SK-N-SH (cell line): ENCODE measurements at regions not wholly inside any gene's neighbourhood (a gene's known extent, or its start where the extent isn't known, plus 50 kb on each side); places are given as distances from the start of the nearest gene placed in this dataset.

ENCODE experiments used
- CTCF ChIA-PET: fragments of 300-600, 350-600 bp; formaldehyde crosslinking; extraction: SDS; loops from one replicate; lab custom pipeline; 2021; lab: Yijun Ruan, JAX
- POLR2A ChIA-PET: fragments of 350-600 bp; sonication (Branson Sonifier 250); formaldehyde crosslinking; extraction: SDS; loops from one replicate; lab custom pipeline; 2020; ENCODE audit warnings: antibody characterized with exemption, inconsistent platforms; lab: Yijun Ruan, JAX
- DNase-seq: peaks from one replicate; pipeline ENCODE4 v3.0.0; 2012
- H2AFZ ChIP-seq: fragments of 200-600 bp; sonication (generic); 2 replicates; pipeline ENCODE4 v1.8.1; 2016; ENCODE audit warnings: antibody characterized with exemption, mild to moderate bottlenecking, low read depth
- H3F3A ChIP-seq: fragments of 200-600 bp; sonication (generic); replicated peaks from 2 replicates; pipeline ENCODE3; 2016; ENCODE audit warnings: antibody characterized with exemption, mild to moderate bottlenecking; ENCODE audit not compliant: insufficient read depth
- H3K27ac ChIP-seq, 2 experiments: fragments of 200-500 bp in 1 of 2; fragments of 200-600 bp in 1 of 2; sonication (Bioruptor generic) in 1 of 2; sonication (generic), shearing (Covaris generic) in 1 of 2; 2 replicates each; pipeline versions ENCODE4 v1.5.1 to v1.6.1; 2014 to 2016; ENCODE audit warnings: low read depth in 2 of 2, inconsistent platforms in 1 of 2, low read length in 1 of 2, mild to moderate bottlenecking in 1 of 2, mixed read lengths in 1 of 2
- H3K27me3 ChIP-seq: fragments of 200-600 bp; sonication (generic), shearing (Covaris generic); 2 replicates; pipeline ENCODE4 v1.6.1; 2016; ENCODE audit warnings: mixed run types; ENCODE audit not compliant: insufficient read depth
- H3K36me3 ChIP-seq, 2 experiments: fragments of 200-500 bp in 1 of 2; fragments of 200-600 bp in 1 of 2; sonication (Bioruptor generic) in 1 of 2; sonication (generic) in 1 of 2; replicated peaks in 1 of 2; 2 replicates each; pipeline versions ENCODE3 to v1.5.1; 2014 to 2016; ENCODE audit warnings: low read length in 1 of 2, mild to moderate bottlenecking in 1 of 2; ENCODE audit not compliant: insufficient read depth in 2 of 2, control insufficient read depth in 1 of 2
- H3K4me1 ChIP-seq, 2 experiments: fragments of 200-500 bp in 1 of 2; fragments of 200-600 bp in 1 of 2; sonication (Bioruptor generic) in 1 of 2; sonication (generic), shearing (Covaris generic) in 1 of 2; 2 replicates each; pipeline versions ENCODE4 v1.5.1 to v1.6.1; 2014 to 2016; ENCODE audit warnings: low read depth in 1 of 2, low read length in 1 of 2, mixed run types in 1 of 2; ENCODE audit not compliant: insufficient read depth in 2 of 2, control insufficient read depth in 1 of 2
- H3K4me2 ChIP-seq: fragments of 200-600 bp; sonication (generic), shearing (Covaris generic); 2 replicates; pipeline ENCODE4 v1.6.1; 2017; ENCODE audit warnings: mixed run types
- H3K4me3 ChIP-seq, 2 experiments: fragments of 200-500 bp in 1 of 2; fragments of 200-600 bp in 1 of 2; sonication (Bioruptor generic) in 1 of 2; sonication (generic), shearing (Covaris generic) in 1 of 2; 2 replicates each; pipeline versions ENCODE4 v1.5.1 to v1.8.1; 2014 to 2016; ENCODE audit warnings: low read depth in 2 of 2, inconsistent platforms in 1 of 2, low read length in 1 of 2, mild to moderate bottlenecking in 1 of 2, mixed read lengths in 1 of 2, moderate library complexity in 1 of 2
- H3K79me2 ChIP-seq: fragments of 200-600 bp; sonication (generic); 2 replicates; pipeline ENCODE4 v1.8.1; 2017; ENCODE audit warnings: mild to moderate bottlenecking; ENCODE audit not compliant: insufficient read depth
- H3K9ac ChIP-seq: fragments of 200-600 bp; sonication (generic); 2 replicates; pipeline ENCODE4 v1.6.1; 2017; ENCODE audit warnings: mixed run types
- H3K9me2 ChIP-seq: fragments of 200-600 bp; sonication (generic); 2 replicates; pipeline ENCODE4 v1.6.1; 2017; ENCODE audit warnings: mixed run types
- H3K9me3 ChIP-seq: fragments of 200-600 bp; sonication (generic); 2 replicates; pipeline ENCODE4 v1.6.1; 2017; ENCODE audit warnings: mixed run types, mild to moderate bottlenecking, moderate library complexity
- H4K20me1 ChIP-seq: fragments of 200-600 bp; sonication (generic); 2 replicates; pipeline ENCODE4 v1.6.1; 2017; ENCODE audit warnings: mild to moderate bottlenecking, mixed run types; ENCODE audit not compliant: insufficient read depth
- CHD2 ChIP-seq: fragments of 150-350 bp; IDR thresholded peaks from 2 replicates; pipeline ENCODE4 v1.6.1; 2018; ENCODE audit warnings: low read length; ENCODE audit not compliant: partially characterized antibody
- CTCF ChIP-seq: fragments of 200-600 bp; sonication (generic); IDR thresholded peaks from 2 replicates; pipeline ENCODE4 v1.6.1; 2017; ENCODE audit warnings: antibody characterized with exemption, mild to moderate bottlenecking, moderate library complexity
- ELF1 ChIP-seq: IDR thresholded peaks from 2 replicates; pipeline ENCODE4 v1.4.0; 2012
- EP300 ChIP-seq, 2 experiments: IDR thresholded peaks; 2 replicates each; pipeline versions ENCODE4 v1.4.0 to v1.6.1; 2012; ENCODE audit warnings: borderline replicate concordance in 1 of 2, low read depth in 1 of 2, low read length in 1 of 2
- EZH2phosphoT487 ChIP-seq: fragments of 200-600 bp; sonication (generic); IDR thresholded peaks from 2 replicates; pipeline ENCODE4 v1.6.1; 2017; ENCODE audit warnings: low read depth, mixed run types, mild to moderate bottlenecking, antibody characterized with exemption, moderate library complexity, borderline replicate concordance
- FOSL2 ChIP-seq: IDR thresholded peaks from 2 replicates; pipeline ENCODE4 v1.4.0; 2012; ENCODE audit warnings: low read depth, mild to moderate bottlenecking, moderate library complexity, borderline replicate concordance
- FOXJ3 ChIP-seq: sonication (generic); formaldehyde crosslinking; IDR thresholded peaks from 2 replicates; pipeline ENCODE4 v1.5.1; 2020; ENCODE audit warnings: mild to moderate bottlenecking, missing genetic modification reagents
- FOXM1 ChIP-seq: IDR thresholded peaks from 2 replicates; pipeline ENCODE4 v1.4.0; 2012; ENCODE audit warnings: low read depth, mild to moderate bottlenecking
- GABPA ChIP-seq: IDR thresholded peaks from 2 replicates; pipeline ENCODE4 v1.4.0; 2012; ENCODE audit warnings: low read depth, mild to moderate bottlenecking
- GATA2 ChIP-seq: sonication (generic); formaldehyde crosslinking; IDR thresholded peaks from 2 replicates; pipeline ENCODE4 v1.5.0; 2020; ENCODE audit warnings: mild to moderate bottlenecking, missing genetic modification reagents
- IRF3 ChIP-seq: fragments of 150-350 bp; IDR thresholded peaks from 2 replicates; pipeline ENCODE4 v1.6.1; 2016; ENCODE audit warnings: mild to moderate bottlenecking, low read depth, low read length
- JUND ChIP-seq: IDR thresholded peaks from 2 replicates; pipeline ENCODE4 v1.4.0; 2012
- MEF2A ChIP-seq: IDR thresholded peaks from 2 replicates; pipeline ENCODE4 v1.4.0; 2012; ENCODE audit warnings: low read depth, borderline replicate concordance
- MXI1 ChIP-seq: IDR thresholded peaks from 2 replicates; pipeline ENCODE4 v1.6.1; 2012; ENCODE audit warnings: mild to moderate bottlenecking, low read depth, low read length, improper control_type of control experiment
- NRF1 ChIP-seq: IDR thresholded peaks from 2 replicates; pipeline ENCODE4 v1.6.1; 2012; ENCODE audit warnings: low read depth, mild to moderate bottlenecking, low read length
- PBX3 ChIP-seq: IDR thresholded peaks from 2 replicates; pipeline ENCODE4; 2012
- POLR2AphosphoS5 ChIP-seq: IDR thresholded peaks from 2 replicates; pipeline ENCODE4 v1.6.1; 2012; ENCODE audit warnings: low read depth, low read length
- RAD21 ChIP-seq: IDR thresholded peaks from 2 replicates; pipeline ENCODE4 v1.6.1; 2012; ENCODE audit warnings: mild to moderate bottlenecking, low read length
- RCOR1 ChIP-seq: fragments of 150-350 bp; IDR thresholded peaks from 2 replicates; pipeline ENCODE4 v1.6.1; 2017; ENCODE audit warnings: antibody characterized with exemption, low read length
- REST ChIP-seq: IDR thresholded peaks from 2 replicates; pipeline ENCODE4 v1.6.1; 2012; ENCODE audit warnings: mild to moderate bottlenecking, low read depth, low read length, moderate library complexity
- RFX5 ChIP-seq: IDR thresholded peaks from 2 replicates; pipeline ENCODE4 v1.6.1; 2012; ENCODE audit warnings: mild to moderate bottlenecking, improper control_type of control experiment, low read length
- SIN3A ChIP-seq: IDR thresholded peaks from 2 replicates; pipeline ENCODE4 v1.6.1; 2012; ENCODE audit warnings: low read depth, mild to moderate bottlenecking, low read length, moderate library complexity, borderline replicate concordance
- SMC3 ChIP-seq: IDR thresholded peaks from 2 replicates; pipeline ENCODE4 v1.6.1; 2012; ENCODE audit warnings: low read depth, low read length, improper control_type of control experiment
- TAF1 ChIP-seq: IDR thresholded peaks from 2 replicates; pipeline ENCODE4 v1.6.1; 2012; ENCODE audit warnings: low read depth, mild to moderate bottlenecking, low read length, moderate library complexity, borderline replicate concordance
- USF1 ChIP-seq: IDR thresholded peaks from 2 replicates; pipeline ENCODE4 v1.4.0; 2012; ENCODE audit warnings: low read depth, borderline replicate concordance
- YY1 ChIP-seq: IDR thresholded peaks from 2 replicates; pipeline ENCODE4 v1.4.0; 2012; ENCODE audit warnings: low read depth, mild to moderate bottlenecking
- WGBS: methylation state at CpG from one replicate; pipeline ENCODE4 v1.1.6; 2017; ENCODE audit warnings: low lambda C conversion rate; 5-methylcytosine and 5-hydroxymethylcytosine counted together

GRCh38 chr1:101302831-101303511 is 66.2 kb downstream of the S1PR1 start:
- peaks cover 22% of the 10 kb centered on the region for H3F3A ChIP-seq
- ChIA-PET POLR2A (no interaction called here), CTCF (interaction anchor here (1.3 to 5.9 kb wide), 4 partner anchors 12 to 55 kb away, joined by 3 to 61 read pairs (median 6); no protein-coding TSS in a partner anchor)
- 21% methylated on average over 3 of the region's 3 CpGs for WGBS
- H3K9ac ChIP-seq = no peak overlapping the region
- no peak overlapping the region for H3K4me3 ChIP-seq
- peaks cover 8 to 10% of the 10 kb centered on the region in 2 experiments; a peak in 3 of 4 replicates for H3K4me1 ChIP-seq
- H3K9me2 ChIP-seq = no peaks in the 10 kb centered on the region
- no peaks in the 10 kb centered on the region for H3K36me3 ChIP-seq
- H3K79me2 ChIP-seq = no peaks in the 10 kb centered on the region
- no peaks in the 10 kb centered on the region for H4K20me1 ChIP-seq
- H3K9me3 ChIP-seq = no peaks in the 10 kb centered on the region
- DNase-seq = peak; percentile 39
- no peak overlapping the region; the same call in 1 of the 2 replicates for H2AFZ ChIP-seq
- peak overlapping the region; percentile 62 to 71; a peak in 3 of 4 replicates for H3K27ac ChIP-seq
- no peaks in the 10 kb centered on the region for H3K27me3 ChIP-seq
- H3K4me2 ChIP-seq = peak overlapping the region; percentile 27
- TF ChIP-seq FOXJ3 (CRISPR knock-in tag) (no peak), CHD2 (no peak), RCOR1 (no peak), JUND (peak; percentile 79), FOSL2 (peak; percentile 86; the same call in 1 of the 2 replicates), ELF1 (no peak), RFX5 (no peak), REST (0 out of 2 replicates have a peak, but pooled peaks have one; percentile 11), TAF1 (no peak), GATA2 (CRISPR knock-in tag) (peak; percentile 17; the same call in 1 of the 2 replicates), USF1 (no peak), EZH2phosphoT487 (no peak), MEF2A (no peak), YY1 (no peak), NRF1 (no peak), FOXM1 (no peak), PBX3 (peak; percentile 54; the same call in 1 of the 2 replicates), SIN3A (no peak), MXI1 (no peak), GABPA (no peak), EP300 (IDR thresholded peaks at IDR 0.05; ENCODE audit: borderline replicate concordance in 1 of 2, low read depth in 1 of 2, low read length in 1 of 2) (peak in 1 of 2 experiments; percentile 9; a peak in 1 of 4 replicates), POLR2AphosphoS5 (no peak), SMC3 (no peak), RAD21 (no peak), CTCF (no peak), IRF3 (no peak)
